ENCODE measurements at regions not wholly inside any gene's neighbourhood (a gene's known extent, or its start where the extent isn't known, plus 50 kb on each side); places are given as distances from the start of the nearest gene placed in this dataset.

GRCh38 chr15:62878070-62878469 is 164.5 kb upstream of the TPM1 start:
- DNase-seq, result no peak

GRCh38 chr15:62879770-62880169 is 162.8 kb upstream of the TPM1 start:
- no peak for DNase-seq

- DNase-seq, result no peak
Observed at GRCh38 chr15:62880278-62880677, 162.3 kb upstream of the TPM1 start.

- DNase-seq, result no peak
Observed at GRCh38 chr15:62881056-62881455, 161.5 kb upstream of the TPM1 start.

- no peak for DNase-seq
Observed at GRCh38 chr15:62883938-62884479, 158.5 kb upstream of the TPM1 start.

- no peak for DNase-seq
Observed at GRCh38 chr15:62886431-62887071, 156.0 kb upstream of the TPM1 start.

GRCh38 chr15:62887113-62887570 is 155.4 kb upstream of the TPM1 start:
- DNase-seq, result no peak

- DNase-seq, result no peak
Observed at GRCh38 chr15:62888623-62889022, 153.9 kb upstream of the TPM1 start.

- DNase-seq, result no peak
Observed at GRCh38 chr15:62889141-62889661, 153.3 kb upstream of the TPM1 start.

- DNase-seq, result no peak
Observed at GRCh38 chr15:62889734-62890505, 152.6 kb upstream of the TPM1 start.

GRCh38 chr15:62894322-62895085 is 148.0 kb upstream of the TPM1 start:
- no peak for DNase-seq

GRCh38 chr15:62895139-62895866 is 147.2 kb upstream of the TPM1 start:
- no peak for DNase-seq

GRCh38 chr15:62895905-62896316 is 146.6 kb upstream of the TPM1 start:
- DNase-seq, result no peak

GRCh38 chr15:62896380-62896866 is 146.1 kb upstream of the TPM1 start:
- DNase-seq, result no peak

- no peak for DNase-seq
Observed at GRCh38 chr15:62896969-62897486, 145.5 kb upstream of the TPM1 start.

GRCh38 chr15:62897634-62898033 is 144.9 kb upstream of the TPM1 start:
- DNase-seq, result no peak

- no peak for DNase-seq
Observed at GRCh38 chr15:62899090-62899493, 143.5 kb upstream of the TPM1 start.

- DNase-seq, result no peak
Observed at GRCh38 chr15:62900071-62900802, 142.3 kb upstream of the TPM1 start.

- DNase-seq, result no peak
Observed at GRCh38 chr15:62901087-62901486, 141.5 kb upstream of the TPM1 start.

- DNase-seq, result no peak
Observed at GRCh38 chr15:62901909-62902546, 140.5 kb upstream of the TPM1 start.

- no peak for DNase-seq
Observed at GRCh38 chr15:62902821-62903220, 139.7 kb upstream of the TPM1 start.
